Mucosa of descending colon (tissue), 3 donors: ENCODE measurements at regions not wholly inside any gene's neighbourhood (a gene's known extent, or its start where the extent isn't known, plus 50 kb on each side); places are given as distances from the start of the nearest gene placed in this dataset.

Experiments
- ATAC-seq: fragments of 200-7000 bp; cut with Tn5 transposase; one replicate; pipeline ENCODE4 v1.9.1; 2020; ENCODE audit warnings: mild to moderate bottlenecking, moderate library complexity
- DNase-seq, 3 donors: peaks; one replicate each; pipeline ENCODE4 v3.0.0-alpha.2; 2020
- H3K36me3 ChIP-seq: fragments of 200-600 bp; one replicate; pipeline ENCODE4 v1.8.0; 2021; ENCODE audit warnings: low read depth, mild to moderate bottlenecking
- H3K4me1 ChIP-seq: fragments of 200-600 bp; one replicate; pipeline ENCODE4 v1.8.0; 2021; ENCODE audit warnings: low read depth, mild to moderate bottlenecking
- H3K4me3 ChIP-seq: fragments of 200-600 bp; one replicate; pipeline ENCODE4 v1.8.0; 2021; ENCODE audit warnings: mild to moderate bottlenecking
- H3K9me3 ChIP-seq: fragments of 200-600 bp; one replicate; pipeline ENCODE4 v1.8.0; 2021; ENCODE audit warnings: mild to moderate bottlenecking
- intact Hi-C, 2 donors: fragments of 100-400 bp; cut with DNase I in 1 of 2; cut with micrococcal nuclease in 1 of 2; formaldehyde crosslinking; loops; one replicate each; pipeline versions ENCODE4 v1.11.0 to v1.11.1; 2022; cut with DNase I, micrococcal nuclease
- TF ChIP-seq, protein P1 (sequence below): fragments of 200-600 bp; IDR thresholded peaks from one replicate; pipeline ENCODE4 v1.8.0; 2022; ENCODE audit warnings: antibody characterized with exemption, mild to moderate bottlenecking
- donor health status: DM: no; HTN: no; CAD: no; lungs with moderate emphysema.
- donor health status: DM: no; HTN: no; CAD: no.
- donor health status: DM: no; HTN: yes; CAD: no.

DNA sequence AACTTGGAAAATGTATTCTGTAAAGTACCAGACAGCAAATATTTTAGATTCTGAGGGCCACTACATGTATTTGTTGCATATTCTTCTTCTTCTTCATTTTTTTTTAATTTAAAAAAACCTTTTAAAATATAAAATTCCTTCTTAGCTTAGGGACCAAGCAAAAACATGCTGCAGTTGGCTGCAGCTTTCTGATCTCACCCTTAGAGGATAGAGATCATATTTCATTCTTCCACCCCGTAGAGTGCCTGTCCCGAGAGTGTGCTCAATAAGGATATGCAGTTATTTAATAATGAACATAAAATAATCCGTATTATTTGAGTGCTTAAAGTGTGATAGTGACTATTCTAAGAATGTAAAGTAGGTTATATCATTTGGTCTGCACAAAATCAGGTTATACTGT lies 204.2 kb upstream of the CD180 start:
- TF ChIP-seq, protein P1, sequence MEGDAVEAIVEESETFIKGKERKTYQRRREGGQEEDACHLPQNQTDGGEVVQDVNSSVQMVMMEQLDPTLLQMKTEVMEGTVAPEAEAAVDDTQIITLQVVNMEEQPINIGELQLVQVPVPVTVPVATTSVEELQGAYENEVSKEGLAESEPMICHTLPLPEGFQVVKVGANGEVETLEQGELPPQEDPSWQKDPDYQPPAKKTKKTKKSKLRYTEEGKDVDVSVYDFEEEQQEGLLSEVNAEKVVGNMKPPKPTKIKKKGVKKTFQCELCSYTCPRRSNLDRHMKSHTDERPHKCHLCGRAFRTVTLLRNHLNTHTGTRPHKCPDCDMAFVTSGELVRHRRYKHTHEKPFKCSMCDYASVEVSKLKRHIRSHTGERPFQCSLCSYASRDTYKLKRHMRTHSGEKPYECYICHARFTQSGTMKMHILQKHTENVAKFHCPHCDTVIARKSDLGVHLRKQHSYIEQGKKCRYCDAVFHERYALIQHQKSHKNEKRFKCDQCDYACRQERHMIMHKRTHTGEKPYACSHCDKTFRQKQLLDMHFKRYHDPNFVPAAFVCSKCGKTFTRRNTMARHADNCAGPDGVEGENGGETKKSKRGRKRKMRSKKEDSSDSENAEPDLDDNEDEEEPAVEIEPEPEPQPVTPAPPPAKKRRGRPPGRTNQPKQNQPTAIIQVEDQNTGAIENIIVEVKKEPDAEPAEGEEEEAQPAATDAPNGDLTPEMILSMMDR, result no peak

DNA sequence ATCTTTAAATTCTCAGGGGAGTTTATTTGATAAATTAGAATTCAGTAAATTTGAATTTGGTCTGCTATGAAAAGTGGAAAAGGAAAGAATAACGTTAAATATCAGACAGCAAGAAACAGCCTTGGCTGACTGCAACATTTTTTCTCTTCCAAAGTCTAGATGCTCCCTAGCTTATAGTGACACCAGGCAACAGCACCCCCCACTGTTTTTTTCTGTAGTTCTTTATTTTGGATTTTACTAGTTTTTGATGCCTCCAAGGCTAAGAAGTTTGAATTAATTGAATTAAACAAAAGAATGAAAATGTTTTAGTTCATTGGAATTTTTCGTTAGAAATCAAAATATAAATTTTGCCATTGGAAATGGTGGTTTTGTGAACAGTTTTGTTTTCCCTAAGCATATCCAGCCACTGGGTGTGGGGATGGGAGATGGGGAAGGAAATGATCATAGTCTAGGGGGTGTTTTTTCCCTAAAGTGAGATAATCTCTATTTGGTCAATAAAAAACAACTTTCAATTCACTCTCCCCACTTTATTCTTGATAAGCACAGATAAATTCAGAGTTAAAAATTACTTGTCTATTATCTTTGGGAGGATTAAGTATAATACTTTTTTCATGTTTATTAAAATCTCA lies 199.3 kb upstream of the CD180 start:
- TF ChIP-seq, protein P1, result no peak
- no peak for DNase-seq
- intact Hi-C loops, result no loop called here
- no peak for ATAC-seq
- Histone ChIP-seq H3K9me3 (no peaks in the 10 kb centered on the region), H3K36me3 (no peaks in the 10 kb centered on the region), H3K4me1 (no peaks in the 10 kb centered on the region), H3K4me3 (no peak overlapping the region)

More for the DNA sequence above, 204.2 kb upstream of the CD180 start:
- no peak for DNase-seq
- Histone ChIP-seq H3K4me3 (no peak overlapping the region), H3K9me3 (no peaks in the 10 kb centered on the region), H3K36me3 (no peaks in the 10 kb centered on the region), H3K4me1 (no peaks in the 10 kb centered on the region)
- intact Hi-C loops, result no loop called here
- no peak for ATAC-seq

- Histone ChIP-seq H3K4me3 (no peak overlapping the region), H3K4me1 (no peaks in the 10 kb centered on the region), H3K36me3 (no peaks in the 10 kb centered on the region), H3K9me3 (no peaks in the 10 kb centered on the region)
- intact Hi-C loops, result no loop called here
- DNase-seq (no peak), ATAC-seq (no peak)
- TF ChIP-seq, protein P1, result no peak
Observed at GRCh38 chr5:67393211-67393610, 196.6 kb upstream of the CD180 start.

DNA sequence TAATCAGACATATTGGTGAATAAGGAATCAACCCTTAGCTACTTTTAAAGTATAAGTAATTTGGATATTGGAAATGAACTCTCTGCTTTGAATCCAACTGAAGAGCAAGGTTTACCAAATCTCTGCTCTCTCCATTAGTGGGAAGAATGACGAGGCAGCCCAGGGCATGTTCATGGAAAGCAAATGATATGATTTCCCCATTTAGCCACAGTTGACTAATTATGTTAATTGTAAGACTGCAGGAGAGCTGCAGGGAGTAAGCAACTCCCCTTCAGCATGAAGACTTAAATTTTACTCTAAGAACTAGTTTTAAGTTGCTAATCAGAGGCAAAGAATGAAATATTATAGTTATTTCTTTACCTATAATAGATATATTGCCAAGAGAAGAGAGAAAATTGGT lies 194.3 kb upstream of the CD180 start:
- no peaks in the 10 kb centered on the region for H3K36me3 ChIP-seq
- H3K4me1 ChIP-seq, result no peaks in the 10 kb centered on the region
- H3K9me3 ChIP-seq, result no peaks in the 10 kb centered on the region
- TF ChIP-seq, protein P1, result no peak
- ATAC-seq (no peak), DNase-seq (no peak)
- intact Hi-C loops, result no loop called here
- no peak overlapping the region for H3K4me3 ChIP-seq

DNA sequence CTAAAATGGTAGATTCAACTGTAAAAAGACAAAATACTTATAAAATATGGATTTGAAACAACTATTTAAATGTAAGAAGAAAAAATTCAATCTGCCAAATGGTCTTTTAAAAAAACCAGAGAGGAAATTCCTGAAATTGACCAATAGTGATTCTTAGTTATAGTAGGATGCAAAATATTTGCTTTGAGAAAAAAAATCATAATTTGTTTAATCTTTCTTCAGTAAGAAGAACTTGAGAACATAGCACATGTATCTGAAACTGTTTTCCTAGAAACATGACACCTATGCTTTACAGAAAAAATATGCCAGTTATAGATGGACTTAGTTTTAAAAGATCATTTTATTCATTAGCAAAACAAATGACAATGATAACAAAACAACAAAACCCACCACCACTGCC lies 186.9 kb upstream of the CD180 start:
- no peak for DNase-seq
- TF ChIP-seq, protein P1, result no peak
- Histone ChIP-seq H3K9me3 (no peaks in the 10 kb centered on the region), H3K36me3 (no peaks in the 10 kb centered on the region), H3K4me3 (no peak overlapping the region), H3K4me1 (no peaks in the 10 kb centered on the region)
- intact Hi-C loops, result no loop called here
- ATAC-seq, result no peak
